ENCODE measurements at regions not wholly inside any gene's neighbourhood (a gene's known extent, or its start where the extent isn't known, plus 50 kb on each side); places are given as distances from the start of the nearest gene placed in this dataset.

DNA sequence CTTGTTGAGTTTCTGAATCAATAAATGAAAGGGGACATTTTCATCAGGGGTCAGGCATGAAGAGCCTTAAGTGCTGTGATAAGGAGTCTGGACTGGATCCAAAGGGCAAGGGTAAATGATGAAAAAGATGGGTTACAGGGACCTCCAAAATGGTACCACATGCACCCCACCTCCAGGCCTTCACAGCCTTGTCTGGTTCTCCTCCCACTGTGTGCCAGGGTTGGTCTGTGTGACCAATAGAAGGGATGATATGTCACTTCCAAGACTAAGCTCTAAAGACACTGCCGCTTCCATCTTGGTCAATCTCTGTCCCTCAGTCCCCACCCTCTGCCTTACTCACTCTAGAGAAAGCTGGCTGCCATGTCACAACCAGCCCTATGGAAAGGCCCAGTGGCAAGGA, 140.6 kb downstream of the ZNF281 start:
- no peak for TF ChIP-seq ZNF408 (CRISPR knock-in tag; IDR thresholded peaks at IDR 0.05; ENCODE audit: low read depth)
- TF ChIP-seq SP2 (IDR thresholded peaks at IDR 0.05; ENCODE audit: extremely low read depth, low read depth, low read length, poor library complexity, severe bottlenecking) = no peak
- TF ChIP-seq MAZ (CRISPR knock-in tag; conservative IDR thresholded peaks at IDR 0.05 in 1 of 2, IDR thresholded peaks at IDR 0.05 in 1 of 2) = no peak
- no peak for TF ChIP-seq SIN3A (IDR thresholded peaks at IDR 0.05; ENCODE audit: borderline replicate concordance in 2 of 2, control insufficient read depth in 1 of 2, low read depth in 2 of 2, low read length in 2 of 2)
- no peak for TF ChIP-seq RCOR1 (IDR thresholded peaks at IDR 0.05; ENCODE audit: borderline replicate concordance in 1 of 2, low read depth in 2 of 2, low read length in 2 of 2)
- TF ChIP-seq CBX8 (IDR thresholded peaks at IDR 0.05; ENCODE audit: borderline replicate concordance, extremely low read depth, low read depth, low read length, poor library complexity, severe bottlenecking) = no peak
- TF ChIP-seq, protein P1, sequence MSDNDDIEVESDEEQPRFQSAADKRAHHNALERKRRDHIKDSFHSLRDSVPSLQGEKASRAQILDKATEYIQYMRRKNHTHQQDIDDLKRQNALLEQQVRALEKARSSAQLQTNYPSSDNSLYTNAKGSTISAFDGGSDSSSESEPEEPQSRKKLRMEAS (CRISPR knock-in tag; IDR thresholded peaks at IDR 0.05) = no peak
- TF ChIP-seq EP300 (IDR thresholded peaks at IDR 0.05; ENCODE audit: low read length) = no peak
- no peak for TF ChIP-seq SRSF9 (IDR thresholded peaks at IDR 0.05; ENCODE audit: borderline replicate concordance, low read depth, low read length)
- no peak for TF ChIP-seq ESRRA (IDR thresholded peaks at IDR 0.05; ENCODE audit: borderline replicate concordance, low read depth)
- no peak for TF ChIP-seq POLR2A (conservative IDR thresholded peaks at IDR 0.05)
- no peak for TF ChIP-seq NCOA1 (IDR thresholded peaks at IDR 0.05; ENCODE audit: low read depth)
- no peak for TF ChIP-seq NFYB (IDR thresholded peaks at IDR 0.05; ENCODE audit: extremely low read depth, insufficient read length)
- no peak for TF ChIP-seq ARID2 (IDR thresholded peaks at IDR 0.05)
